Activated naive CD4-positive, alpha-beta T cell treated with anti-CD3 and anti-CD28 coated beads, Interleukin-2, amount 50 U/mL, for 72 hours (primary cell): ENCODE measurements at regions not wholly inside any gene's neighbourhood (a gene's known extent, or its start where the extent isn't known, plus 50 kb on each side); places are given as distances from the start of the nearest gene placed in this dataset.

Experiments used
- ATAC-seq, 2 donors: fragments of 150-1000 bp; cut with Tn5 transposase; 2 replicates each; pipeline ENCODE4 v1.10.0; 2021; ENCODE audit warnings: mild to moderate bottlenecking in 2 of 2, moderate library complexity in 2 of 2
- DNase-seq, 2 donors: peaks; one replicate each; pipeline ENCODE4 v3.0.0; 2021 to 2022; ENCODE audit warnings: low spot score in 2 of 2
- H3K27ac Mint-ChIP-seq, 2 donors: one replicate each; pipeline ENCODE4 v1.8.0; 2022; ENCODE audit warnings: mild to moderate bottlenecking in 2 of 2, mixed read lengths in 2 of 2
- H3K36me3 Mint-ChIP-seq, 2 donors: one replicate each; pipeline ENCODE4 v1.8.0; 2022; ENCODE audit warnings: mixed read lengths in 2 of 2
- H3K9me3 Mint-ChIP-seq, 2 donors: one replicate each; pipeline ENCODE4 v1.8.0; 2022; ENCODE audit warnings: mixed read lengths in 2 of 2

GRCh38 chr14:62017651-62018230, 255.5 kb downstream of the SNAPC1 start:
- no peak for DNase-seq
- Mint-ChIP-seq H3K27ac (no peak overlapping the region), H3K9me3 (no peaks in the 10 kb centered on the region), H3K36me3 (no peaks in the 10 kb centered on the region)
- no peak for ATAC-seq

- Mint-ChIP-seq H3K9me3 (no peaks in the 10 kb centered on the region), H3K36me3 (no peaks in the 10 kb centered on the region), H3K27ac (peak overlapping the region in 1 of 2 donors; percentile 26)
- no peak for DNase-seq
- no peak for ATAC-seq
Observed at GRCh38 chr14:62018606-62019005, 256.4 kb downstream of the SNAPC1 start.

- Mint-ChIP-seq H3K36me3 (no peaks in the 10 kb centered on the region), H3K27ac (no peak overlapping the region), H3K9me3 (no peaks in the 10 kb centered on the region)
- ATAC-seq = no peak
- DNase-seq = no peak
Observed at GRCh38 chr14:62027958-62028357, 265.7 kb downstream of the SNAPC1 start.

GRCh38 chr14:62029569-62029924, 267.3 kb downstream of the SNAPC1 start:
- DNase-seq (no peak), ATAC-seq (no peak)
- Mint-ChIP-seq H3K9me3 (no peaks in the 10 kb centered on the region), H3K36me3 (no peaks in the 10 kb centered on the region), H3K27ac (no peak overlapping the region)

- Mint-ChIP-seq H3K27ac (no peak overlapping the region), H3K9me3 (no peaks in the 10 kb centered on the region), H3K36me3 (no peaks in the 10 kb centered on the region)
- DNase-seq (no peak), ATAC-seq (no peak)
Observed at GRCh38 chr14:62030387-62030786, 268.2 kb downstream of the SNAPC1 start.

GRCh38 chr14:62031504-62031903, 269.3 kb downstream of the SNAPC1 start:
- Mint-ChIP-seq H3K9me3 (peaks cover 0 to 6% of the 10 kb centered on the region in 2 donors), H3K27ac (no peak overlapping the region), H3K36me3 (no peaks in the 10 kb centered on the region)
- no peak for DNase-seq
- ATAC-seq = peak; percentile 60 to 68

GRCh38 chr14:62053188-62053587, 291.0 kb downstream of the SNAPC1 start:
- DNase-seq = no peak
- Mint-ChIP-seq H3K36me3 (peaks cover 0 to 6% of the 10 kb centered on the region in 2 donors), H3K27ac (no peak overlapping the region)

GRCh38 chr14:62056789-62057188, 294.6 kb downstream of the SNAPC1 start:
- DNase-seq (no peak), ATAC-seq (no peak)
- no peak overlapping the region for H3K27ac Mint-ChIP-seq
- peaks cover 0 to 7% of the 10 kb centered on the region in 2 donors for H3K9me3 Mint-ChIP-seq
- H3K36me3 Mint-ChIP-seq = peaks cover 0 to under 1% of the 10 kb centered on the region in 2 donors

More at GRCh38 chr14:62053188-62053587, 291.0 kb downstream of the SNAPC1 start:
- H3K9me3 Mint-ChIP-seq = peaks cover 8 to 12% of the 10 kb centered on the region in 2 donors
- no peak for ATAC-seq

- ATAC-seq (no peak), DNase-seq (no peak)
- Mint-ChIP-seq H3K9me3 (no peaks in the 10 kb centered on the region), H3K36me3 (no peaks in the 10 kb centered on the region), H3K27ac (no peak overlapping the region)
Observed at GRCh38 chr14:62062645-62063044, 300.4 kb downstream of the SNAPC1 start.

GRCh38 chr14:62064751-62065323, 302.6 kb downstream of the SNAPC1 start:
- Mint-ChIP-seq H3K9me3 (no peaks in the 10 kb centered on the region), H3K36me3 (no peaks in the 10 kb centered on the region), H3K27ac (no peak overlapping the region)
- ATAC-seq (no peak), DNase-seq (no peak)

- no peaks in the 10 kb centered on the region for H3K36me3 Mint-ChIP-seq
- no peak for DNase-seq
- no peaks in the 10 kb centered on the region for H3K9me3 Mint-ChIP-seq
- ATAC-seq = no peak
- no peak overlapping the region for H3K27ac Mint-ChIP-seq
Observed at GRCh38 chr14:62066304-62066703, 304.1 kb downstream of the SNAPC1 start.

- H3K9me3 Mint-ChIP-seq = no peaks in the 10 kb centered on the region
- H3K36me3 Mint-ChIP-seq = no peaks in the 10 kb centered on the region
- ATAC-seq = no peak
- no peak overlapping the region for H3K27ac Mint-ChIP-seq
- no peak for DNase-seq
Observed at GRCh38 chr14:62071039-62071438, 308.8 kb downstream of the SNAPC1 start.

GRCh38 chr14:62076368-62076767, 314.1 kb downstream of the SNAPC1 start:
- no peak for DNase-seq
- H3K9me3 Mint-ChIP-seq = no peaks in the 10 kb centered on the region
- no peak for ATAC-seq

GRCh38 chr14:62076825-62077605, 314.8 kb downstream of the SNAPC1 start:
- no peak for ATAC-seq
- no peaks in the 10 kb centered on the region for H3K9me3 Mint-ChIP-seq
- DNase-seq = no peak
- H3K27ac Mint-ChIP-seq = peak overlapping the region in 1 of 2 donors; percentile 52
- H3K36me3 Mint-ChIP-seq = no peaks in the 10 kb centered on the region

More at GRCh38 chr14:62076368-62076767, 314.1 kb downstream of the SNAPC1 start:
- Mint-ChIP-seq H3K36me3 (no peaks in the 10 kb centered on the region), H3K27ac (no peak overlapping the region)

GRCh38 chr14:62077676-62078261, 315.5 kb downstream of the SNAPC1 start:
- no peak for ATAC-seq
- Mint-ChIP-seq H3K36me3 (no peaks in the 10 kb centered on the region), H3K27ac (no peak overlapping the region), H3K9me3 (no peaks in the 10 kb centered on the region)
- no peak for DNase-seq

- Mint-ChIP-seq H3K36me3 (no peaks in the 10 kb centered on the region), H3K27ac (no peak overlapping the region), H3K9me3 (no peaks in the 10 kb centered on the region)
- DNase-seq (no peak), ATAC-seq (no peak)
Observed at GRCh38 chr14:62079038-62079437, 316.8 kb downstream of the SNAPC1 start.

- Mint-ChIP-seq H3K36me3 (peaks cover 7 to 9% of the 10 kb centered on the region in 2 donors), H3K27ac (no peak overlapping the region), H3K9me3 (peaks cover 0 to 3% of the 10 kb centered on the region in 2 donors)
- ATAC-seq (no peak), DNase-seq (no peak)
Observed at GRCh38 chr14:62081012-62081612, 318.9 kb downstream of the SNAPC1 start.
